GM12891 (cell line): ENCODE measurements at regions not wholly inside any gene's neighbourhood (a gene's known extent, or its start where the extent isn't known, plus 50 kb on each side); places are given as distances from the start of the nearest gene placed in this dataset.

Experiments used
- DNase-seq: peaks from one replicate; pipeline ENCODE4 v3.0.0; 2011; ENCODE audit warnings: low spot score; ENCODE audit not compliant: insufficient read length
- FAIRE-seq: peaks from 2 replicates; lab custom pipeline; 2011; peaks lifted over from hg19 to GRCh38; lab: Jason Lieb, UNC
- PAX5 ChIP-seq: IDR thresholded peaks from 2 replicates; pipeline ENCODE4 v1.6.1; 2011; ENCODE audit warnings: low read length, moderate library complexity, mild to moderate bottlenecking; ENCODE audit not compliant: insufficient read depth, severe bottlenecking
- POLR2A ChIP-seq: IDR thresholded peaks from 2 replicates; pipeline ENCODE4 v1.6.1; 2011; ENCODE audit warnings: low read depth, low read length, control low read depth
- POLR2AphosphoS5 ChIP-seq: IDR thresholded peaks from 2 replicates; pipeline ENCODE4 v1.6.1; 2011; ENCODE audit warnings: low read depth, low read length, control low read depth
- POU2F2 ChIP-seq: IDR thresholded peaks from 2 replicates; pipeline ENCODE4 v1.6.1; 2011; ENCODE audit warnings: low read depth, mild to moderate bottlenecking, control low read depth, low read length, moderate library complexity
- SPI1 ChIP-seq: IDR thresholded peaks from 2 replicates; pipeline ENCODE4 v1.6.1; 2011; ENCODE audit warnings: low read depth, low read length, control low read depth
- TAF1 ChIP-seq: IDR thresholded peaks from 2 replicates; pipeline ENCODE4 v1.6.1; 2011; ENCODE audit warnings: low read depth, low read length, control low read depth

- FAIRE-seq (no peak), DNase-seq (no peak)
- TF ChIP-seq SPI1: no peak
Observed at GRCh38 chr13:34618654-34619053, 323.4 kb upstream of the NBEA start.

DNA sequence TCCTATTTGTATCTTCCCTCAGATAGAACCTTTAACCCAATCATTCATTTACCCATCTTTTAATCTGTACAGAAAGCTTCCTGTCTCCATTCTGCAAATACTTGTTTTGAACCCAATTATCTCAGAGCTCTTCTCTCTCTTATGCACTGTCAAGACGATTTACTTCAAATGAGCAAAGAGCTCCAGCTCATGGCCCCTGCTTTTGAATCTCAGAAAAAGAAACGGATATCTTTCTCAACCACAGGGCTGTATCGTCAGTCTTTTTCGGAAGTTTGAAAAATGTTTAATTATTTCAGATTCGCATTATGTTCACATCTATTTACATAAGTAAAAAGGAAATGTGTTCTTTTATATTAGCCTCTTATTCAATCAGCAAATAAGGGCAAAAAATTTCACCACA lies 322.7 kb upstream of the NBEA start:
- FAIRE-seq: no peak
- no peak for TF ChIP-seq SPI1
- no peak for DNase-seq

DNA sequence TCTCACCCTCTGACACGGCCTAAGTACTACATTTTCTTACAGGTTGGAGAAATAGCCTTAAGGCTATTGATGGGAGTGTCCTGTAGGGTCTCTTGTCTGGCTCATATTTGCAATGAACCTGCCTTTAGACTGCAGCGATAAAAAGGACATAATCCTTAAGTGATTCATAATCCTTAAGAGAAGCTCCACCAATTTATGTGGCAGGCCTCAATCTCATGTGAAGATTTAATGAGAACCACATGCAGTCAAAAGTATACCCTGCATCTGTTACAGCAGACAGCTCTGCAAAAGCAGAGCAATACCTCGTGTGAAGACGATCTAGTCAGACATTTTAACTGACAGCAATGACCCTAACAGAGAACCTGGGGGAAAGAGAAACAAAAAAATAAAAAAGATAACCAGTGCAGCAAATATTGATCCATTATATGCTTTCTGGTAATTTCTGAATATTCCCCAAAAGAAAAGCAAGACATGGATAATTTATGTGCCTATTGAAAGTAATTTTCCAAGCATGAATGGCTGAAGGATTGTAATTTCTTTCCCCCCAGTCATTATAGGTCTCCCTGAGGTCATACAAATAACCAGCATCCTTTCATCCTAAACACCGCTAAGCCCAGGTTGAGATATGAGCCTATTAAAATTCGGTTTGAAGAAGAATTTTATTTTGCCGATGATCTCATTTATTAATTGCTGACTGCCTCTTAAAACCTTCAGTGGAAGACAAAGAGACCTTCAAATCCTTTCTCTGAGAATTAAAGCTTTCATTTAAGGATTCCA lies 321.8 kb upstream of the NBEA start:
- TF ChIP-seq POLR2AphosphoS5 (no peak), POU2F2 (no peak), SPI1 (no peak), TAF1 (no peak), POLR2A (no peak), PAX5 (no peak)
- FAIRE-seq (no peak), DNase-seq (no peak)

GRCh38 chr13:34620862-34621261 lies 321.2 kb upstream of the NBEA start:
- no peak for DNase-seq
- TF ChIP-seq POLR2AphosphoS5 (no peak), TAF1 (no peak), SPI1 (no peak), POLR2A (no peak), POU2F2 (no peak), PAX5 (no peak)
- no peak for FAIRE-seq

GRCh38 chr13:34623331-34623730 lies 318.7 kb upstream of the NBEA start:
- no peak for TF ChIP-seq TAF1
- no peak for TF ChIP-seq SPI1
- TF ChIP-seq PAX5: no peak
- TF ChIP-seq POU2F2: no peak
- no peak for TF ChIP-seq POLR2AphosphoS5
- no peak for TF ChIP-seq POLR2A
- FAIRE-seq (no peak), DNase-seq (no peak)

- DNase-seq (no peak), FAIRE-seq (no peak)
- TF ChIP-seq PAX5: no peak
- no peak for TF ChIP-seq POLR2AphosphoS5
- TF ChIP-seq TAF1: no peak
- no peak for TF ChIP-seq SPI1
- TF ChIP-seq POLR2A: no peak
- TF ChIP-seq POU2F2: no peak
Observed at GRCh38 chr13:34627509-34628208, 314.4 kb upstream of the NBEA start.

GRCh38 chr13:34628209-34628682 lies 313.8 kb upstream of the NBEA start:
- FAIRE-seq (no peak), DNase-seq (no peak)
- TF ChIP-seq POLR2AphosphoS5: no peak
- no peak for TF ChIP-seq POLR2A
- no peak for TF ChIP-seq TAF1
- no peak for TF ChIP-seq POU2F2
- no peak for TF ChIP-seq SPI1
- TF ChIP-seq PAX5: no peak

GRCh38 chr13:34634448-34634847 lies 307.6 kb upstream of the NBEA start:
- no peak for DNase-seq
- no peak for FAIRE-seq
- TF ChIP-seq PAX5 (no peak), POLR2AphosphoS5 (no peak), TAF1 (no peak), SPI1 (no peak), POU2F2 (no peak), POLR2A (no peak)

DNA sequence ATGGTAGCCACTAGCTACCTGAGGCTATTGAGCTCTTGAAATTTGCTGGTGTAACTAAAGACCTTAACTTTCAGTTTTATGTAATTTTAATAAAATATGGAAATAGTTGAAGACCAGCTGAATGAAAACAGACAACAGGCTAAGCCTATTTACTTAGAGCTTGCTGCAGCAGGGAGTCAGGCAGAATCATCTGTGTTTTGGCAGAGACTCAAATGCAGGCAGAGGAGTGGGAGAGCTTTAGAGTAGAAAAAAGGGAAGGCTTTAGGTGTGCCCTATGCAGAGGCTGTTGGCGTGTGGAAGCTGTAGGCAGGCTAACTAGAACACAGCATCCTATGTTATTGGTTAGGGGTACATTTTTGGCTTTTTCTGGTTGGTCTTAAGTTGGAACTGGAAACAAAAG lies 304.9 kb upstream of the NBEA start:
- TF ChIP-seq TAF1 (no peak), POU2F2 (no peak), PAX5 (no peak), POLR2A (no peak), SPI1 (no peak), POLR2AphosphoS5 (no peak)
- FAIRE-seq (no peak), DNase-seq (no peak)

DNA sequence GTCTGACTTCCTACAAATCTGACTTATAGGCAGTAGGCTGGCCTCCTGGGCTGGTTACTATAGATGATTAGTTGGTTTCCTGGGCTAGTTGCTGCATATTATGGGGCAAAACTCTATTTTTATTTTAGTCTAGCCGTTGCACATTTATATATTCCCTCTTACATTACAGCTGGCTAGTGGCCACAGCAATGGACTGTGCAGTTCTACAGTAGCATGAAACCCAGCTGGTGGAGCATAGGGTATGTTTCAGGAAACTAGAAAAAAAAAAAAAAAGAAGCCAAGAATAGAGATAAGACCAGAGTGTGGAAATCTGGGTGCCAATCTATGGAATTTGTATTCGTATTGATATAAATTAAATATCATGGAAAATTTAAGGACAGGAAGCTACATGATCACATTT lies 304.4 kb upstream of the NBEA start:
- no peak for DNase-seq
- no peak for TF ChIP-seq TAF1
- TF ChIP-seq POLR2AphosphoS5: no peak
- TF ChIP-seq POLR2A: no peak
- FAIRE-seq: no peak
